Adrenal gland (tissue), 5 donors: ENCODE measurements at regions not wholly inside any gene's neighbourhood (a gene's known extent, or its start where the extent isn't known, plus 50 kb on each side); places are given as distances from the start of the nearest gene placed in this dataset.

Experiments
- POLR2A ChIP-seq, 2 donors: fragments of 450-650 bp; IDR thresholded peaks; one replicate each; pipeline ENCODE4 v1.6.1; 2017; ENCODE audit warnings: antibody characterized with exemption in 2 of 2, mild to moderate bottlenecking in 2 of 2, moderate library complexity in 1 of 2
- TF ChIP-seq, protein P1 (sequence below), 6 experiments: fragments of 450-650 bp in 4 of 6; fragments of 200-600 bp in 2 of 6; sonication (generic) in 1 of 6; IDR thresholded peaks; 1 replicate in 5 of 6; 2 replicates in 1 of 6; pipeline versions ENCODE4 v1.5.1 to v1.8.0; 2016 to 2021; ENCODE audit warnings: antibody characterized with exemption in 6 of 6, mild to moderate bottlenecking in 2 of 6, moderate library complexity in 1 of 6
- donor health status: DM: no; HTN: no; CAD: no.

DNA sequence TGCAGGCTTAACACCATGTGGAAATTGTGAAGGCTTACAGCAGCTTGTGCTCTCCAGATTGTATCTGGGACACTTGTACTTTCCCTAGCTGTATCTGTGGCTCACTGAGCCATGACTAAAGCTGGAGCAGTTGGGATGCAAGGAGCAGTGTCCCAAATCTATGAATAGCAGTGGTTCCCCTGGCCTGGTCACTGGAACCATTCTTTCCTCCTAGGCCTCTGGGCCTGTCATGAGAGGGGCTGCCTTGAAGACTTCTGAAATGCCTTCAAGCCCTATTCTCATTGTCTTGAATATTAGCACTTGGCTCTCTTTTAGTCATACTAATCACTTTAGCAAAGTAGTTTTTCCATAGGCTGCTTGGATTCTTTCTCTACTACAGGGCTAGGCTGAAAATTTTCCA, 186.8 kb upstream of the LRATD1 start:
- TF ChIP-seq, protein P1, sequence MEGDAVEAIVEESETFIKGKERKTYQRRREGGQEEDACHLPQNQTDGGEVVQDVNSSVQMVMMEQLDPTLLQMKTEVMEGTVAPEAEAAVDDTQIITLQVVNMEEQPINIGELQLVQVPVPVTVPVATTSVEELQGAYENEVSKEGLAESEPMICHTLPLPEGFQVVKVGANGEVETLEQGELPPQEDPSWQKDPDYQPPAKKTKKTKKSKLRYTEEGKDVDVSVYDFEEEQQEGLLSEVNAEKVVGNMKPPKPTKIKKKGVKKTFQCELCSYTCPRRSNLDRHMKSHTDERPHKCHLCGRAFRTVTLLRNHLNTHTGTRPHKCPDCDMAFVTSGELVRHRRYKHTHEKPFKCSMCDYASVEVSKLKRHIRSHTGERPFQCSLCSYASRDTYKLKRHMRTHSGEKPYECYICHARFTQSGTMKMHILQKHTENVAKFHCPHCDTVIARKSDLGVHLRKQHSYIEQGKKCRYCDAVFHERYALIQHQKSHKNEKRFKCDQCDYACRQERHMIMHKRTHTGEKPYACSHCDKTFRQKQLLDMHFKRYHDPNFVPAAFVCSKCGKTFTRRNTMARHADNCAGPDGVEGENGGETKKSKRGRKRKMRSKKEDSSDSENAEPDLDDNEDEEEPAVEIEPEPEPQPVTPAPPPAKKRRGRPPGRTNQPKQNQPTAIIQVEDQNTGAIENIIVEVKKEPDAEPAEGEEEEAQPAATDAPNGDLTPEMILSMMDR (IDR thresholded peaks at IDR 0.05) = no peak
- no peak for TF ChIP-seq POLR2A (IDR thresholded peaks at IDR 0.05)
